GM23248 (cell line): ENCODE measurements at regions not wholly inside any gene's neighbourhood (a gene's known extent, or its start where the extent isn't known, plus 50 kb on each side); places are given as distances from the start of the nearest gene placed in this dataset.

Source experiments
- DNase-seq: peaks from one replicate; pipeline ENCODE4 v3.0.0-alpha.2; 2015
- H2AFZ ChIP-seq: fragments of 200-600 bp; sonication (generic); 2 replicates; pipeline ENCODE4 v1.6.1; 2016; ENCODE audit warnings: antibody characterized with exemption
- H3F3A ChIP-seq: fragments of 200-600 bp; sonication (generic); 2 replicates; pipeline ENCODE4 v1.6.1; 2016; ENCODE audit warnings: mild to moderate bottlenecking, antibody characterized with exemption, mixed run types; ENCODE audit not compliant: insufficient read depth
- H3K27ac ChIP-seq: fragments of 200-600 bp; sonication (generic); 2 replicates; pipeline ENCODE4 v1.5.1; 2016; ENCODE audit warnings: mild to moderate bottlenecking
- H3K27me3 ChIP-seq: fragments of 200-600 bp; sonication (generic); replicated peaks from 2 replicates; pipeline ENCODE4 v1.6.1; 2016; ENCODE audit warnings: mild to moderate bottlenecking; ENCODE audit not compliant: insufficient read depth
- H3K36me3 ChIP-seq: fragments of 200-600 bp; sonication (generic); 2 replicates; pipeline ENCODE4 v1.6.1; 2016; ENCODE audit warnings: low read depth, mild to moderate bottlenecking
- H3K4me1 ChIP-seq: fragments of 200-600 bp; sonication (generic); 2 replicates; pipeline ENCODE4 v1.6.1; 2016; ENCODE audit warnings: mild to moderate bottlenecking; ENCODE audit not compliant: insufficient read depth
- H3K4me2 ChIP-seq: fragments of 200-600 bp; sonication (generic); one replicate; pipeline ENCODE4 v1.6.1; 2016; ENCODE audit warnings: mild to moderate bottlenecking; ENCODE audit not compliant: unreplicated experiment
- H3K4me3 ChIP-seq: fragments of 200-600 bp; sonication (generic); 2 replicates; pipeline ENCODE4 v1.5.1; 2016; ENCODE audit warnings: mild to moderate bottlenecking
- H3K79me2 ChIP-seq: fragments of 200-600 bp; sonication (generic); 2 replicates; pipeline ENCODE4 v1.6.1; 2016; ENCODE audit warnings: mild to moderate bottlenecking; ENCODE audit not compliant: insufficient read depth
- H3K9ac ChIP-seq: fragments of 200-600 bp; sonication (generic); 2 replicates; pipeline ENCODE4 v1.6.1; 2016; ENCODE audit warnings: mild to moderate bottlenecking
- H3K9me2 ChIP-seq: fragments of 200-600 bp; sonication (generic); 2 replicates; pipeline ENCODE4 v1.6.1; 2016; ENCODE audit warnings: mixed run types, mild to moderate bottlenecking, moderate library complexity; ENCODE audit not compliant: insufficient read depth
- H3K9me3 ChIP-seq: fragments of 200-600 bp; sonication (generic); one replicate; pipeline ENCODE4 v1.6.1; 2017; ENCODE audit warnings: low read depth
- H4K20me1 ChIP-seq: fragments of 200-600 bp; sonication (generic); 2 replicates; pipeline ENCODE4 v1.6.0; 2016; ENCODE audit not compliant: insufficient read depth
- EZH2 ChIP-seq: fragments of 200-600 bp; sonication (generic); IDR thresholded peaks from 2 replicates; pipeline ENCODE4 v1.6.1; 2018; ENCODE audit warnings: antibody characterized with exemption, mild to moderate bottlenecking; ENCODE audit not compliant: insufficient read depth, poor library complexity, severe bottlenecking
- EZH2phosphoT487 ChIP-seq: fragments of 200-600 bp; sonication (generic); IDR thresholded peaks from 2 replicates; pipeline ENCODE4 v1.6.1; 2018; ENCODE audit warnings: antibody characterized with exemption, moderate library complexity, mild to moderate bottlenecking, low read depth; ENCODE audit not compliant: insufficient read depth
- WGBS, 2 experiments: methylation state at CpG; one replicate each; pipeline ENCODE4 v1.1.6; 2015 to 2017; ENCODE audit warnings: low lambda C conversion rate in 2 of 2, low coverage in 1 of 2; ENCODE audit errors: missing lambda C conversion rate in 2 of 2; 5-methylcytosine and 5-hydroxymethylcytosine counted together
- in situ Hi-C: fragments of 300-500 bp; cut with MboI; formaldehyde crosslinking; loops from 2 replicates; pipeline ENCODE4 v1.15.0; 2020

GRCh38 chr19:31499281-31500196 lies 150.3 kb upstream of the TSHZ3 start:
- Histone ChIP-seq H3K9me3 (no peaks in the 10 kb centered on the region), H3K9me2 (no peaks in the 10 kb centered on the region), H3K4me3 (no peak overlapping the region), H3K36me3 (no peaks in the 10 kb centered on the region), H3K27me3 (peaks cover 15% of the 10 kb centered on the region; the same call in 1 of the 2 replicates), H3F3A (no peaks in the 10 kb centered on the region), H4K20me1 (no peaks in the 10 kb centered on the region), H3K27ac (no peak overlapping the region), H3K9ac (no peak overlapping the region), H3K4me2 (no peak overlapping the region), H3K79me2 (no peaks in the 10 kb centered on the region), H2AFZ (no peak overlapping the region), H3K4me1 (no peaks in the 10 kb centered on the region)
- in situ Hi-C loops: no loop called here
- WGBS, 2 experiments: 57 to 63% methylated on average over 8 of the region's 8 CpGs
- no peak for DNase-seq
- TF ChIP-seq EZH2 (no peak), EZH2phosphoT487 (no peak)

GRCh38 chr19:31500197-31500830 lies 151.1 kb upstream of the TSHZ3 start:
- H3K79me2 ChIP-seq: no peaks in the 10 kb centered on the region
- 55 to 63% methylated on average over 8 of the region's 8 CpGs for WGBS, 2 experiments
- no peak overlapping the region for H3K9ac ChIP-seq
- H3K4me1 ChIP-seq: no peaks in the 10 kb centered on the region
- TF ChIP-seq EZH2 (no peak), EZH2phosphoT487 (no peak)
- H3K27ac ChIP-seq: no peak overlapping the region
- H3K27me3 ChIP-seq: peaks cover 13% of the 10 kb centered on the region; the same call in 1 of the 2 replicates
- H4K20me1 ChIP-seq: no peaks in the 10 kb centered on the region
- in situ Hi-C loops: no loop called here
- H2AFZ ChIP-seq: no peak overlapping the region
- no peak overlapping the region for H3K4me3 ChIP-seq
- DNase-seq: no peak
- no peaks in the 10 kb centered on the region for H3F3A ChIP-seq
- no peaks in the 10 kb centered on the region for H3K36me3 ChIP-seq
- no peaks in the 10 kb centered on the region for H3K9me3 ChIP-seq
- H3K9me2 ChIP-seq: no peaks in the 10 kb centered on the region
- no peak overlapping the region for H3K4me2 ChIP-seq

- peaks cover 14% of the 10 kb centered on the region; the same call in 1 of the 2 replicates for H3K27me3 ChIP-seq
- TF ChIP-seq EZH2 (no peak), EZH2phosphoT487 (no peak)
- WGBS, 2 experiments: 53 to 55% methylated on average over 11 of the region's 11 CpGs
- no peak overlapping the region for H2AFZ ChIP-seq
- H3K4me2 ChIP-seq: no peak overlapping the region
- no peak overlapping the region for H3K27ac ChIP-seq
- no peaks in the 10 kb centered on the region for H3K79me2 ChIP-seq
- no peak for DNase-seq
- H3K36me3 ChIP-seq: no peaks in the 10 kb centered on the region
- H4K20me1 ChIP-seq: no peaks in the 10 kb centered on the region
- H3K9me2 ChIP-seq: no peaks in the 10 kb centered on the region
- no peaks in the 10 kb centered on the region for H3F3A ChIP-seq
- H3K9ac ChIP-seq: no peak overlapping the region
- no peaks in the 10 kb centered on the region for H3K4me1 ChIP-seq
- in situ Hi-C loops: no loop called here
- H3K9me3 ChIP-seq: no peaks in the 10 kb centered on the region
- no peak overlapping the region for H3K4me3 ChIP-seq
These were observed 151.7 kb upstream of the TSHZ3 start for GRCh38 chr19:31500946-31501345.

DNA sequence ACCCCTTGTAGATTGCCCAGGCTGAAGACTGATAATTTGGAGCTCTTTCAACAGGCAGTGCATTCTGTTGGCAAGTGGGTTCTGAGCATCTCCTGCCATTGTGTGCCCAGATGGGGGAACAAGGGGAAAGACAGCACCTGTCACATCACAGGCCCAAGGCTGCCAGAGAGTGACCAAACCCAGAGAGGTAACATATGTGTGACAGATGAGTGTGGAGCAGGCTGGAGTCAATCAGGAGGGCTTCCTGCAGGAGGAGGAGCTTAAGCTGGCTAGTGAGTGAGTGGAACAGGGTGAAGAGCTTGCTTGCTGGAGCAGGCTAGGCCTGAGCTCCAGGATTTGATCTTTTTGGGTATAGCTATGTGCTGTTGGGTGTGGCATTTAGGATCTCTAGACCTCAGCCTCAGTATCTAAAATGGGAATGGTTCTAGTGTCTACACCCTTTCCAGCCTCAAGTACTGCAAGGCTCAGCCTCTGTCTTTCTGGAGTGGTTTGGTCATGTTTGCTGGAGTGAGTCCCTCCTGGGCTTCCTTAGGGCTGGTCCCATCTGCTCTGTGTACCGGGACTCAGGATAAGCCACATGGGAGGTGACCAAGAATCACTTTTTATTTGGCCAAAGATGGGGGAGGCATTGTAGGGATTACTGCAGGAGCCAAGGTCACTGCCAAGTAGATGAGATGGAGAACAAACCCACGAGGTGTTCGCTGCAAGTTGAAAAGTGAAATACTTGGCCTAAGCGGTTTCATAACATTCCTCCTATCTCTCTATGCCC lies 152.4 kb upstream of the TSHZ3 start:
- H3K9me2 ChIP-seq: no peaks in the 10 kb centered on the region
- DNase-seq: no peak
- no peak overlapping the region for H3K4me3 ChIP-seq
- no peak overlapping the region for H2AFZ ChIP-seq
- no peaks in the 10 kb centered on the region for H3K36me3 ChIP-seq
- in situ Hi-C loops: no loop called here
- H4K20me1 ChIP-seq: no peaks in the 10 kb centered on the region
- no peak overlapping the region for H3K9ac ChIP-seq
- no peaks in the 10 kb centered on the region for H3F3A ChIP-seq
- H3K9me3 ChIP-seq: no peaks in the 10 kb centered on the region
- H3K4me2 ChIP-seq: no peak overlapping the region
- peaks cover 21% of the 10 kb centered on the region; the same call in 1 of the 2 replicates for H3K27me3 ChIP-seq
- WGBS, 2 experiments: 60 to 70% methylated on average over 4 of the region's 4 CpGs
- TF ChIP-seq EZH2 (no peak), EZH2phosphoT487 (no peak)
- H3K27ac ChIP-seq: no peak overlapping the region
- no peaks in the 10 kb centered on the region for H3K79me2 ChIP-seq
- H3K4me1 ChIP-seq: no peaks in the 10 kb centered on the region
